NCI-H2171 treated with DMSO at 0.1 percent for 48 hours (cell line): ENCODE measurements at regions not wholly inside any gene's neighbourhood (a gene's known extent, or its start where the extent isn't known, plus 50 kb on each side); places are given as distances from the start of the nearest gene placed in this dataset.

ENCODE experiments used
- DNase-seq: peaks from one replicate; lab custom pipeline; 2025; lab: John Stamatoyannopoulos, UW

DNA sequence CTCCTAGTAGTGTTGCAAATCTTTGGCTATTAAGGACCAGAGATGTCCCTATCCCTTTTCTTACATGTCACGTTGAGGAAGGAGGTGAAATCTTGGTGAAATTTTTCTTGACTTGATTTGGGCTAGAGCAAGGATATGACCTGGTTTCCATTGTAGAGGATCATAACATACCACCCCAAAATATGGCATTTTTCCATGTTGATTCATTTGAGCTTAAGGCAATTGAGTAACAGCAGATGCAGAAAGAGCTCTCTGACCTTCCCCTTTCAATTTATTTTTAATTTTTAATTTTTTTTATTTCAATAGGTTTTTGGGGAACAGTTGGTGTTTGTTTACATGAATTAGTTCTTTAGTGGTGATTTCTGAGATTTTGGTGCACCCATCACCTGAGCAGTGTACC lies 61.2 kb upstream of the MAP1B start:
- no peak for DNase-seq

DNA sequence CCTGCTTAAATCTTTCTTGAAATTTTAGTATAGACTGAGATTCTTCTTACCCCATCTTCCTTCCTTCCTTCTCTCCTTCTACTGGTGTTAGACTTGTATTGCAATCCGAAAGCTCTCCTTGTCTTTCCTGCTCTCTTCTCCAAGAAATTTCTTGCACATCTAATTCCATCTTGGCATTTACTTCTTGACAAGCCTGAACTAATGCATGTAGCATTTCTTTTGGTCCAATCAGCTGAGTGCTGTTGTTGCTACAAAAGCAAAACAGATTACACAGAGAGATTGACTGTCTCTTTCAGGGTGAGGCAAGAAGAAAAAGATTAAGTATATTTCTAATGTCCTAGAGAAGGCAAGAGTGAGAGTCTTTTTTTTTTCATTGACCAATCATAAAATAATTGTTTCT lies 51.6 kb upstream of the MAP1B start:
- no peak for DNase-seq
